SK-N-SH treated with all-trans-retinoic acid at 6 μM for 48 hours (cell line): ENCODE measurements at regions not wholly inside any gene's neighbourhood (a gene's known extent, or its start where the extent isn't known, plus 50 kb on each side); places are given as distances from the start of the nearest gene placed in this dataset.

ENCODE experiments used
- ATAC-seq: fragments of 200-7000 bp; cut with Tn5 transposase; 3 replicates; pipeline ENCODE4 v1.9.1; 2020; ENCODE audit warnings: mild to moderate bottlenecking, moderate library complexity
- ARNTL ChIP-seq: fragments of 450-650 bp; formaldehyde crosslinking; IDR thresholded peaks from 2 replicates; pipeline ENCODE4 v1.5.0; 2020; ENCODE audit warnings: low read depth, mild to moderate bottlenecking, moderate library complexity, borderline replicate concordance
- BACH2 ChIP-seq: fragments of 250-450 bp; sonication (Bioruptor Pico); IDR thresholded peaks from 2 replicates; pipeline ENCODE4 v1.9.0; 2021; ENCODE audit warnings: mild to moderate bottlenecking, borderline replicate concordance
- CSDC2 ChIP-seq: fragments of 250-450 bp; sonication (Bioruptor Pico); IDR thresholded peaks from 2 replicates; pipeline ENCODE4 v1.5.0; 2020; ENCODE audit warnings: mild to moderate bottlenecking, moderate library complexity
- CSRNP3 ChIP-seq: fragments of 250-450 bp; sonication (Bioruptor Pico); IDR thresholded peaks from 2 replicates; pipeline ENCODE4 v1.5.1; 2021; ENCODE audit warnings: mild to moderate bottlenecking, moderate library complexity
- ESRRG ChIP-seq: fragments of 250-450 bp; sonication (Bioruptor Pico); IDR thresholded peaks from 2 replicates; pipeline ENCODE4 v1.6.1; 2021; ENCODE audit warnings: mild to moderate bottlenecking
- GLIS3 ChIP-seq: fragments of 250-450 bp; sonication (Bioruptor Pico); IDR thresholded peaks from 2 replicates; pipeline ENCODE4 v1.5.0; 2020; ENCODE audit warnings: mild to moderate bottlenecking, moderate library complexity
- OSR1 ChIP-seq: fragments of 250-450 bp; sonication (Bioruptor Pico); IDR thresholded peaks from 2 replicates; pipeline ENCODE4 v1.8.0; 2022; ENCODE audit warnings: moderate library complexity, mild to moderate bottlenecking, inconsistent platforms
- PATZ1 ChIP-seq: fragments of 250-450 bp; sonication (Bioruptor Pico); IDR thresholded peaks from 2 replicates; pipeline ENCODE4 v1.8.0; 2020; ENCODE audit warnings: mild to moderate bottlenecking, moderate library complexity, borderline replicate concordance
- POU6F1 ChIP-seq: fragments of 250-450 bp; sonication (Bioruptor Pico); IDR thresholded peaks from 2 replicates; pipeline ENCODE4 v1.8.0; 2021; ENCODE audit warnings: low read depth, mild to moderate bottlenecking, moderate library complexity, borderline replicate concordance
- PPARA ChIP-seq: fragments of 250-450 bp; sonication (Bioruptor Pico); IDR thresholded peaks from 2 replicates; pipeline ENCODE4 v1.5.0; 2020; ENCODE audit warnings: mild to moderate bottlenecking, borderline replicate concordance
- RARB ChIP-seq: fragments of 250-450 bp; sonication (Bioruptor Pico); IDR thresholded peaks from 2 replicates; pipeline ENCODE4 v1.8.0; 2021; ENCODE audit warnings: mild to moderate bottlenecking, moderate library complexity
- SNAI2 ChIP-seq: fragments of 250-450 bp; sonication (Bioruptor Pico); IDR thresholded peaks from 2 replicates; pipeline ENCODE4 v1.5.0; 2020; ENCODE audit warnings: mild to moderate bottlenecking, moderate library complexity
- TCF4 ChIP-seq: fragments of 250-450 bp; sonication (Bioruptor Pico); IDR thresholded peaks from 2 replicates; pipeline ENCODE4 v1.8.0; 2021; ENCODE audit warnings: mild to moderate bottlenecking, moderate library complexity, borderline replicate concordance
- TOX ChIP-seq: fragments of 250-450 bp; sonication (Bioruptor Pico); IDR thresholded peaks from 2 replicates; pipeline ENCODE4 v1.8.0; 2021; ENCODE audit warnings: mild to moderate bottlenecking, moderate library complexity, borderline replicate concordance
- TSHZ2 ChIP-seq: fragments of 250-450 bp; sonication (Bioruptor Pico); IDR thresholded peaks from 2 replicates; pipeline ENCODE4 v1.5.0; 2020; ENCODE audit warnings: mild to moderate bottlenecking, moderate library complexity
- ZC3H10 ChIP-seq: fragments of 250-450 bp; sonication (Bioruptor Pico); IDR thresholded peaks from 2 replicates; pipeline ENCODE4 v1.5.1; 2021; ENCODE audit warnings: mild to moderate bottlenecking, moderate library complexity
- ZFP3 ChIP-seq: fragments of 250-450 bp; sonication (Bioruptor Pico); IDR thresholded peaks from 2 replicates; pipeline ENCODE4 v1.5.0; 2020; ENCODE audit warnings: mild to moderate bottlenecking, moderate library complexity
- ZFP30 ChIP-seq: fragments of 450-650 bp; formaldehyde crosslinking; IDR thresholded peaks from 2 replicates; pipeline ENCODE4 v1.5.0; 2022; ENCODE audit warnings: mild to moderate bottlenecking, moderate library complexity
- ZNF565 ChIP-seq: fragments of 450-650 bp; formaldehyde crosslinking; conservative IDR thresholded peaks from 2 replicates; pipeline ENCODE4 v1.5.0; 2020; ENCODE audit warnings: low read depth, mild to moderate bottlenecking, moderate library complexity
- ZNF70 ChIP-seq: fragments of 450-650 bp; formaldehyde crosslinking; IDR thresholded peaks from 2 replicates; pipeline ENCODE4 v1.5.0; 2020; ENCODE audit warnings: mild to moderate bottlenecking, moderate library complexity
- ZNF8 ChIP-seq: fragments of 450-650 bp; formaldehyde crosslinking; IDR thresholded peaks from 2 replicates; pipeline ENCODE4 v1.5.0; 2020; ENCODE audit warnings: mild to moderate bottlenecking, moderate library complexity

- TF ChIP-seq TOX (CRISPR knock-in tag) = no peak
- TF ChIP-seq ZNF8 (CRISPR knock-in tag) = no peak
- no peak for TF ChIP-seq ZFP3 (CRISPR knock-in tag)
- no peak for TF ChIP-seq PATZ1 (CRISPR knock-in tag)
- TF ChIP-seq ZNF565 (CRISPR knock-in tag) = no peak
- TF ChIP-seq OSR1 (CRISPR knock-in tag) = no peak
- TF ChIP-seq TCF4 (CRISPR knock-in tag) = no peak
- TF ChIP-seq BACH2 (CRISPR knock-in tag) = no peak
- no peak for TF ChIP-seq POU6F1
- TF ChIP-seq ESRRG = no peak
- no peak for TF ChIP-seq TSHZ2 (CRISPR knock-in tag)
- TF ChIP-seq ZNF70 (CRISPR knock-in tag) = no peak
Measured at GRCh38 chr14:34122081-34122480, 171.2 kb upstream of the EGLN3 start.

GRCh38 chr14:34120185-34120977 lies 169.5 kb upstream of the EGLN3 start:
- TF ChIP-seq BACH2 (CRISPR knock-in tag) (no peak), ZNF8 (CRISPR knock-in tag) (no peak), ZFP30 (CRISPR knock-in tag) (no peak), CSRNP3 (CRISPR knock-in tag) (no peak), ZC3H10 (CRISPR knock-in tag) (no peak), RARB (CRISPR knock-in tag) (no peak), SNAI2 (CRISPR knock-in tag) (no peak), ESRRG (no peak), PPARA (CRISPR knock-in tag) (no peak), CSDC2 (CRISPR knock-in tag) (no peak), ARNTL (CRISPR knock-in tag) (no peak), GLIS3 (CRISPR knock-in tag) (no peak), POU6F1 (no peak), OSR1 (CRISPR knock-in tag) (no peak), TSHZ2 (CRISPR knock-in tag) (no peak), ZFP3 (CRISPR knock-in tag) (no peak), ZNF565 (CRISPR knock-in tag) (no peak)
- ATAC-seq = no peak

More at GRCh38 chr14:34122081-34122480, 171.2 kb upstream of the EGLN3 start:
- ATAC-seq = no peak
